GM12878 (cell line): ENCODE measurements at regions not wholly inside any gene's neighbourhood (a gene's known extent, or its start where the extent isn't known, plus 50 kb on each side); places are given as distances from the start of the nearest gene placed in this dataset.

Source experiments
- ATAC-seq: fragments of 200-7000 bp; cut with Tn5 transposase; 3 replicates; pipeline ENCODE4 v1.9.1; 2020; ENCODE audit warnings: mild to moderate bottlenecking, moderate library complexity
- BruUV-seq: library from RNA; stranded (reverse); fragments of 400-500 nt; replicated peaks from 2 replicates; lab custom pipeline; 2021; lab: Mats Ljungman, UMichigan
- CTCF ChIA-PET: fragments of 300-600 bp; sonication (Branson Sonifier 250); formaldehyde crosslinking; extraction: SDS; loops from one replicate; lab custom pipeline; 2021; ENCODE audit warnings: inconsistent platforms; lab: Yijun Ruan, JAX
- POLR2A ChIA-PET: fragments of 350-600 bp; formaldehyde crosslinking; extraction: SDS; loops from one replicate; lab custom pipeline; 2021; ENCODE audit warnings: inconsistent platforms; lab: Charles Lee
- RAD21 ChIA-PET: fragments of 300-600 bp; sonication (Branson Sonifier 250); formaldehyde crosslinking; loops from one replicate; lab custom pipeline; 2023; ENCODE audit warnings: antibody characterized with exemption; ENCODE audit not compliant: unreplicated experiment; lab: Charles Lee
- SMC1A ChIA-PET: fragments of 300-600 bp; sonication (Branson Sonifier 250); formaldehyde crosslinking; loops from one replicate; lab custom pipeline; 2023; ENCODE audit not compliant: unreplicated experiment, uncharacterized antibody; lab: Charles Lee
- DNase-seq: peaks from one replicate; pipeline ENCODE4 v3.0.0-alpha.2; 2011; ENCODE audit warnings: low read depth, low spot score
- FAIRE-seq: peaks from 3 replicates; lab custom pipeline; 2011; peaks lifted over from hg19 to GRCh38; lab: Jason Lieb, UNC
- H2AFZ ChIP-seq: 2 replicates; pipeline ENCODE4 v1.6.0; 2011; ENCODE audit warnings: low read depth, low read length, control low read depth; ENCODE audit not compliant: control insufficient read depth
- H3K27ac ChIP-seq: 2 replicates; pipeline ENCODE4 v1.5.1; 2011; ENCODE audit warnings: control low read depth; ENCODE audit not compliant: control insufficient read depth, insufficient read depth
- H3K27me3 ChIP-seq, 2 experiments: replicated peaks in 1 of 2; 2 replicates each; pipeline versions ENCODE4 v1.6.0 to v1.6.1; 2011; ENCODE audit warnings: low read length in 1 of 2; ENCODE audit not compliant: control insufficient read depth in 2 of 2, insufficient read depth in 2 of 2
- H3K36me3 ChIP-seq, 2 experiments: 2 replicates each; pipeline ENCODE4 v1.5.1; 2011; ENCODE audit warnings: low read length in 1 of 2; ENCODE audit not compliant: control insufficient read depth in 2 of 2, insufficient read depth in 2 of 2
- H3K4me1 ChIP-seq: 2 replicates; pipeline ENCODE4 v1.6.1; 2011; ENCODE audit warnings: mild to moderate bottlenecking, low read length, moderate library complexity, mixed read lengths; ENCODE audit not compliant: control insufficient read depth, insufficient read depth
- H3K4me2 ChIP-seq: 2 replicates; pipeline ENCODE4 v1.6.0; 2011; ENCODE audit warnings: control low read depth; ENCODE audit not compliant: control insufficient read depth, insufficient read depth
- H3K4me3 ChIP-seq: fragments of 200-600 bp; sonication (generic); 2 replicates; pipeline ENCODE4 v1.5.1; 2016
- H3K79me2 ChIP-seq: 2 replicates; pipeline ENCODE4 v1.6.0; 2011; ENCODE audit warnings: low read length; ENCODE audit not compliant: control insufficient read depth, insufficient read depth
- H3K9ac ChIP-seq: 2 replicates; pipeline ENCODE4 v1.8.0; 2011; ENCODE audit warnings: low read length, control low read depth, mixed read lengths; ENCODE audit not compliant: control insufficient read depth, insufficient read depth
- H3K9me3 ChIP-seq: replicated peaks from 3 replicates; pipeline ENCODE4 v1.5.1; 2011; ENCODE audit warnings: mild to moderate bottlenecking, low read length; ENCODE audit not compliant: control insufficient read depth, insufficient read depth
- H4K20me1 ChIP-seq: 2 replicates; pipeline ENCODE4 v1.6.0; 2011; ENCODE audit not compliant: control insufficient read depth, insufficient read depth
- EED ChIP-seq: sonication (generic); IDR thresholded peaks from 2 replicates; pipeline ENCODE4 v1.6.1; 2016; ENCODE audit warnings: antibody characterized with exemption, low read depth
- EGR1 ChIP-seq, 2 experiments: IDR thresholded peaks; 1 replicate in 1 of 2; 2 replicates in 1 of 2; pipeline ENCODE4 v1.6.1; 2011 to 2012; ENCODE audit warnings: low read depth in 2 of 2, low read length in 2 of 2, borderline replicate concordance in 1 of 2, mild to moderate bottlenecking in 1 of 2, moderate library complexity in 1 of 2
- EP300 ChIP-seq, 2 experiments: fragments of 150-350 bp in 1 of 2; IDR thresholded peaks; 2 replicates each; pipeline ENCODE4 v1.6.1; 2011 to 2012; ENCODE audit warnings: low read depth in 2 of 2, low read length in 2 of 2, borderline replicate concordance in 1 of 2, improper control_type of control experiment in 1 of 2, inconsistent platforms in 1 of 2; ENCODE audit not compliant: control insufficient read depth in 1 of 2
- FOXK2 ChIP-seq: fragments of 450-650 bp; IDR thresholded peaks from 2 replicates; pipeline ENCODE4 v1.6.1; 2017; ENCODE audit warnings: mild to moderate bottlenecking, moderate library complexity
- GATAD2B ChIP-seq: fragments of 450-650 bp; conservative IDR thresholded peaks from 2 replicates; pipeline ENCODE4 v1.6.1; 2017; ENCODE audit warnings: low read depth, mild to moderate bottlenecking, moderate library complexity
- NR2C2 ChIP-seq: IDR thresholded peaks from 2 replicates; pipeline ENCODE4 v1.6.1; 2011; ENCODE audit warnings: borderline replicate concordance, low read depth; ENCODE audit not compliant: control insufficient read depth, insufficient read length
- NR2F1 ChIP-seq: fragments of 450-650 bp; conservative IDR thresholded peaks from 2 replicates; pipeline ENCODE4 v1.6.1; 2017; ENCODE audit warnings: mild to moderate bottlenecking
- RUNX3 ChIP-seq: IDR thresholded peaks from 2 replicates; pipeline ENCODE4 v1.6.1; 2012; ENCODE audit warnings: low read length, inconsistent platforms
- SMARCA5 ChIP-seq: fragments of 450-650 bp; IDR thresholded peaks from 2 replicates; pipeline ENCODE4 v1.6.1; 2017; ENCODE audit warnings: mild to moderate bottlenecking
- SMC3 ChIP-seq: IDR thresholded peaks from 2 replicates; pipeline ENCODE4 v1.6.1; 2011; ENCODE audit warnings: low read length, improper control_type of control experiment, borderline replicate concordance
- SRF ChIP-seq, 2 experiments: IDR thresholded peaks; 2 replicates each; pipeline ENCODE4 v1.6.1; 2011; ENCODE audit warnings: low read depth in 2 of 2, low read length in 2 of 2, mild to moderate bottlenecking in 1 of 2, moderate library complexity in 1 of 2
- in situ Hi-C: fragments of 300-500 bp; cut with MboI; formaldehyde crosslinking; loops from 9 replicates; pipeline ENCODE4 v1.14.3; 2018; ENCODE audit warnings: mixed read lengths
- intact Hi-C: fragments of 100-400 bp; cut with micrococcal nuclease; formaldehyde crosslinking; loops from one replicate; pipeline ENCODE4 v1.14.2; 2022; ENCODE audit not compliant: unreplicated experiment
- TF ChIP-seq, protein P1 (sequence below): fragments of 450-650 bp; conservative IDR thresholded peaks from 2 replicates; pipeline ENCODE4 v1.6.1; 2017; ENCODE audit warnings: mild to moderate bottlenecking, moderate library complexity
- TF ChIP-seq, protein P2 (sequence below): IDR thresholded peaks from 2 replicates; pipeline ENCODE4 v1.6.1; 2011; ENCODE audit warnings: borderline replicate concordance, low read depth, mild to moderate bottlenecking, moderate library complexity, low read length; ENCODE audit not compliant: insufficient read depth, poor library complexity, severe bottlenecking
- TF ChIP-seq, protein P3 (sequence below): fragments of 450-650 bp; IDR thresholded peaks from 2 replicates; pipeline ENCODE4 v1.6.1; 2016; ENCODE audit warnings: mild to moderate bottlenecking, moderate library complexity, borderline replicate concordance

DNA sequence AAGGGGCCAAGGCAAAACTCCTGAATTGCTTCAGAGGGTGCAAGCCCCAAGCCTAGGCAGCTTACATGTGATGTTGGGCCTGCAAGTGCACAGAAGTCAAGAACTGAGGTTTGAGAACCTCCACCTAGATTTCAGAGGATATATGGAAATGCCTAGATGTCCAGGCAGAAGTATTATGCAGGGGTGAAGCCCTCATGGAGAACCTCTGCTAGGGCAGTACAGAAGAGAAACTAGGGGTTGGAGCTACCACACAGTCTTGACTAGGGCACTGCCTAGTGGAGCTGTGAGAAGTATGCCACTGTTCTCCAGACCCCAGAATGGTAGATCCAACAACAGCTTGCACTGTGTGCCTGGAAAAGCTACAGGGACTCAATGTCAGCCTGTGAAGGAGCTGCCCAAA is 179.7 kb upstream of the GJE1 start:
- RAD21 ChIA-PET, result no interaction called here
- H3K27ac ChIP-seq, result no peak overlapping the region

More for the DNA sequence above, 179.7 kb upstream of the GJE1 start:
- H3K4me1 ChIP-seq, result no peaks in the 10 kb centered on the region
- CTCF ChIA-PET, result no interaction called here
- POLR2A ChIA-PET, result no interaction called here
- H3K79me2 ChIP-seq, result no peaks in the 10 kb centered on the region
- BruUV-seq, result no TSS peak
- H4K20me1 ChIP-seq, result no peaks in the 10 kb centered on the region
- TF ChIP-seq NR2F1, result no peak
- TF ChIP-seq EED, result no peak
- TF ChIP-seq NR2C2, result no peak
- TF ChIP-seq SMARCA5, result no peak
- TF ChIP-seq, protein P1, sequence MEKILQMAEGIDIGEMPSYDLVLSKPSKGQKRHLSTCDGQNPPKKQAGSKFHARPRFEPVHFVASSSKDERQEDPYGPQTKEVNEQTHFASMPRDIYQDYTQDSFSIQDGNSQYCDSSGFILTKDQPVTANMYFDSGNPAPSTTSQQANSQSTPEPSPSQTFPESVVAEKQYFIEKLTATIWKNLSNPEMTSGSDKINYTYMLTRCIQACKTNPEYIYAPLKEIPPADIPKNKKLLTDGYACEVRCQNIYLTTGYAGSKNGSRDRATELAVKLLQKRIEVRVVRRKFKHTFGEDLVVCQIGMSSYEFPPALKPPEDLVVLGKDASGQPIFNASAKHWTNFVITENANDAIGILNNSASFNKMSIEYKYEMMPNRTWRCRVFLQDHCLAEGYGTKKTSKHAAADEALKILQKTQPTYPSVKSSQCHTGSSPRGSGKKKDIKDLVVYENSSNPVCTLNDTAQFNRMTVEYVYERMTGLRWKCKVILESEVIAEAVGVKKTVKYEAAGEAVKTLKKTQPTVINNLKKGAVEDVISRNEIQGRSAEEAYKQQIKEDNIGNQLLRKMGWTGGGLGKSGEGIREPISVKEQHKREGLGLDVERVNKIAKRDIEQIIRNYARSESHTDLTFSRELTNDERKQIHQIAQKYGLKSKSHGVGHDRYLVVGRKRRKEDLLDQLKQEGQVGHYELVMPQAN, result no peak
- TF ChIP-seq FOXK2, result no peak
- TF ChIP-seq, protein P2, sequence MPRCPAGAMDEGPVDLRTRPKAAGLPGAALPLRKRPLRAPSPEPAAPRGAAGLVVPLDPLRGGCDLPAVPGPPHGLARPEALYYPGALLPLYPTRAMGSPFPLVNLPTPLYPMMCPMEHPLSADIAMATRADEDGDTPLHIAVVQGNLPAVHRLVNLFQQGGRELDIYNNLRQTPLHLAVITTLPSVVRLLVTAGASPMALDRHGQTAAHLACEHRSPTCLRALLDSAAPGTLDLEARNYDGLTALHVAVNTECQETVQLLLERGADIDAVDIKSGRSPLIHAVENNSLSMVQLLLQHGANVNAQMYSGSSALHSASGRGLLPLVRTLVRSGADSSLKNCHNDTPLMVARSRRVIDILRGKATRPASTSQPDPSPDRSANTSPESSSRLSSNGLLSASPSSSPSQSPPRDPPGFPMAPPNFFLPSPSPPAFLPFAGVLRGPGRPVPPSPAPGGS, result no peak
- TF ChIP-seq EP300 (IDR thresholded peaks at IDR 0.05; ENCODE audit: borderline replicate concordance in 1 of 2, control insufficient read depth in 1 of 2, low read depth in 2 of 2, low read length in 2 of 2), result no peak
- no peak for TF ChIP-seq EGR1 (IDR thresholded peaks at IDR 0.05; ENCODE audit: borderline replicate concordance in 1 of 2, low read depth in 2 of 2, low read length in 2 of 2)
- TF ChIP-seq, protein P3, sequence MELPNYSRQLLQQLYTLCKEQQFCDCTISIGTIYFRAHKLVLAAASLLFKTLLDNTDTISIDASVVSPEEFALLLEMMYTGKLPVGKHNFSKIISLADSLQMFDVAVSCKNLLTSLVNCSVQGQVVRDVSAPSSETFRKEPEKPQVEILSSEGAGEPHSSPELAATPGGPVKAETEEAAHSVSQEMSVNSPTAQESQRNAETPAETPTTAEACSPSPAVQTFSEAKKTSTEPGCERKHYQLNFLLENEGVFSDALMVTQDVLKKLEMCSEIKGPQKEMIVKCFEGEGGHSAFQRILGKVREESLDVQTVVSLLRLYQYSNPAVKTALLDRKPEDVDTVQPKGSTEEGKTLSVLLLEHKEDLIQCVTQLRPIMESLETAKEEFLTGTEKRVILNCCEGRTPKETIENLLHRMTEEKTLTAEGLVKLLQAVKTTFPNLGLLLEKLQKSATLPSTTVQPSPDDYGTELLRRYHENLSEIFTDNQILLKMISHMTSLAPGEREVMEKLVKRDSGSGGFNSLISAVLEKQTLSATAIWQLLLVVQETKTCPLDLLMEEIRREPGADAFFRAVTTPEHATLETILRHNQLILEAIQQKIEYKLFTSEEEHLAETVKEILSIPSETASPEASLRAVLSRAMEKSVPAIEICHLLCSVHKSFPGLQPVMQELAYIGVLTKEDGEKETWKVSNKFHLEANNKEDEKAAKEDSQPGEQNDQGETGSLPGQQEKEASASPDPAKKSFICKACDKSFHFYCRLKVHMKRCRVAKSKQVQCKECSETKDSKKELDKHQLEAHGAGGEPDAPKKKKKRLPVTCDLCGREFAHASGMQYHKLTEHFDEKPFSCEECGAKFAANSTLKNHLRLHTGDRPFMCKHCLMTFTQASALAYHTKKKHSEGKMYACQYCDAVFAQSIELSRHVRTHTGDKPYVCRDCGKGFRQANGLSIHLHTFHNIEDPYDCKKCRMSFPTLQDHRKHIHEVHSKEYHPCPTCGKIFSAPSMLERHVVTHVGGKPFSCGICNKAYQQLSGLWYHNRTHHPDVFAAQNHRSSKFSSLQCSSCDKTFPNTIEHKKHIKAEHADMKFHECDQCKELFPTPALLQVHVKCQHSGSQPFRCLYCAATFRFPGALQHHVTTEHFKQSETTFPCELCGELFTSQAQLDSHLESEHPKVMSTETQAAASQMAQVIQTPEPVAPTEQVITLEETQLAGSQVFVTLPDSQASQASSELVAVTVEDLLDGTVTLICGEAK, result no peak
- no peak for TF ChIP-seq SMC3
- TF ChIP-seq SRF (IDR thresholded peaks at IDR 0.05; ENCODE audit: low read depth in 2 of 2, low read length in 2 of 2), result no peak
- TF ChIP-seq GATAD2B, result no peak
- no peak for TF ChIP-seq RUNX3
- no peaks in the 10 kb centered on the region for H3K27me3 ChIP-seq
- SMC1A ChIA-PET, result interaction anchor here (1.3 kb wide), 1 partner anchor 10 kb away, joined by 3 read pairs; no protein-coding TSS in a partner anchor
- peaks cover 1% of the 10 kb centered on the region; the same call in 1 of the 3 replicates for H3K9me3 ChIP-seq
- in situ Hi-C loops, result no loop called here
- FAIRE-seq, result no peak
- H3K9ac ChIP-seq, result no peak overlapping the region
- no peak overlapping the region for H3K4me2 ChIP-seq
- H2AFZ ChIP-seq, result no peak overlapping the region
- H3K36me3 ChIP-seq, result no peaks in the 10 kb centered on the region
- DNase-seq, result no peak
- intact Hi-C loops, result no loop called here
- no peak overlapping the region for H3K4me3 ChIP-seq
- no peak for ATAC-seq
